ENCODE measurements at regions not wholly inside any gene's neighbourhood (a gene's known extent, or its start where the extent isn't known, plus 50 kb on each side); places are given as distances from the start of the nearest gene placed in this dataset.

- 79 to 93% methylated on average over 4 of the region's 4 CpGs for WGBS, 2 donors
- Histone ChIP-seq H3K9me3 (no peaks in the 10 kb centered on the region), H3K27me3 (no peaks in the 10 kb centered on the region), H3K4me1 (no peaks in the 10 kb centered on the region), H3K4me3 (no peak overlapping the region), H3K36me3 (no peaks in the 10 kb centered on the region), H3K27ac (no peak overlapping the region)
- TF ChIP-seq POLR2A (IDR thresholded peaks at IDR 0.05): no peak
- no peak for DNase-seq (ENCODE audit: low spot score in 2 of 2)
These were observed 263.3 kb upstream of the CLNK start for GRCh38 chr4:10947898-10948297.

GRCh38 chr4:10944321-10944720 lies 259.8 kb upstream of the CLNK start:
- no peaks in the 10 kb centered on the region for H3K36me3 ChIP-seq
- no peak for TF ChIP-seq EP300 (IDR thresholded peaks at IDR 0.05)
- no peak for TF ChIP-seq POLR2A (IDR thresholded peaks at IDR 0.05)
- TF ChIP-seq CTCF (IDR thresholded peaks at IDR 0.05): no peak
- H3K4me1 ChIP-seq: no peaks in the 10 kb centered on the region
- DNase-seq (ENCODE audit: low spot score in 2 of 2): no peak
- H3K27ac ChIP-seq: no peak overlapping the region
- H3K9me3 ChIP-seq: peaks cover 0 to 3% (median 0%) of the 10 kb centered on the region in 4 donors
- WGBS, 2 donors: 72 to 73% methylated on average over 1 of the region's 1 CpG
- H3K27me3 ChIP-seq: no peaks in the 10 kb centered on the region
- H3K4me3 ChIP-seq: no peak overlapping the region

GRCh38 chr4:10942156-10942555 lies 257.6 kb upstream of the CLNK start:
- no peaks in the 10 kb centered on the region for H3K4me1 ChIP-seq
- no peak overlapping the region for H3K27ac ChIP-seq
- TF ChIP-seq EP300 (IDR thresholded peaks at IDR 0.05) (no peak), POLR2A (IDR thresholded peaks at IDR 0.05) (no peak), CTCF (IDR thresholded peaks at IDR 0.05) (no peak)
- no peaks in the 10 kb centered on the region for H3K36me3 ChIP-seq
- WGBS, 2 donors: 76 to 85% methylated on average over 1 of the region's 1 CpG
- H3K9me3 ChIP-seq: peaks cover 0 to 3% (median 0%) of the 10 kb centered on the region in 4 donors
- H3K27me3 ChIP-seq: no peaks in the 10 kb centered on the region
- no peak overlapping the region for H3K4me3 ChIP-seq
- DNase-seq (ENCODE audit: low spot score in 2 of 2): no peak

GRCh38 chr4:10929818-10930217 lies 245.2 kb upstream of the CLNK start:
- 83 to 92% methylated on average over 2 of the region's 2 CpGs for WGBS, 2 donors
- TF ChIP-seq CTCF (IDR thresholded peaks at IDR 0.05) (no peak), EP300 (IDR thresholded peaks at IDR 0.05) (no peak), POLR2A (IDR thresholded peaks at IDR 0.05) (no peak)
- H3K4me3 ChIP-seq: no peak overlapping the region
- H3K27ac ChIP-seq: no peak overlapping the region
- H3K9me3 ChIP-seq: no peaks in the 10 kb centered on the region
- DNase-seq (ENCODE audit: low spot score in 2 of 2): no peak
- H3K4me1 ChIP-seq: peaks cover 0 to 8% (median 0%) of the 10 kb centered on the region in 4 donors
- H3K27me3 ChIP-seq: no peaks in the 10 kb centered on the region
- no peaks in the 10 kb centered on the region for H3K36me3 ChIP-seq

GRCh38 chr4:10925996-10926395 lies 241.4 kb upstream of the CLNK start:
- Histone ChIP-seq H3K4me3 (no peak overlapping the region), H3K4me1 (peaks cover 0 to 8% (median 0%) of the 10 kb centered on the region in 4 donors), H3K27me3 (no peaks in the 10 kb centered on the region), H3K27ac (peak overlapping the region in 2 of 4 donors; percentile 3 to 66), H3K36me3 (no peaks in the 10 kb centered on the region), H3K9me3 (no peaks in the 10 kb centered on the region)
- no peak for DNase-seq (ENCODE audit: low spot score in 2 of 2)
- no peak for TF ChIP-seq POLR2A (IDR thresholded peaks at IDR 0.05)
- peak in 1 of 2 donors; percentile 72 for TF ChIP-seq EP300 (IDR thresholded peaks at IDR 0.05)
- no peak for TF ChIP-seq CTCF (IDR thresholded peaks at IDR 0.05)
- 23 to 51% methylated on average over 3 of the region's 3 CpGs for WGBS, 2 donors

GRCh38 chr4:10924274-10924673 lies 239.7 kb upstream of the CLNK start:
- 86 to 87% methylated on average over 3 of the region's 3 CpGs for WGBS, 2 donors
- no peak overlapping the region for H3K4me3 ChIP-seq
- TF ChIP-seq POLR2A (IDR thresholded peaks at IDR 0.05) (no peak), EP300 (IDR thresholded peaks at IDR 0.05) (no peak), CTCF (IDR thresholded peaks at IDR 0.05) (no peak)
- peaks cover 0 to 8% (median 0%) of the 10 kb centered on the region in 4 donors for H3K4me1 ChIP-seq
- H3K9me3 ChIP-seq: no peaks in the 10 kb centered on the region
- H3K27ac ChIP-seq: peak overlapping the region in 1 of 4 donors; percentile 54
- no peaks in the 10 kb centered on the region for H3K27me3 ChIP-seq
- no peak for DNase-seq (ENCODE audit: low spot score in 2 of 2)
- H3K36me3 ChIP-seq: no peaks in the 10 kb centered on the region

Measured in tibial nerve (tissue), 4 donors.